ENCODE measurements at regions not wholly inside any gene's neighbourhood (a gene's known extent, or its start where the extent isn't known, plus 50 kb on each side); places are given as distances from the start of the nearest gene placed in this dataset.

- POLR2A ChIA-PET (ENCODE audit: partially characterized antibody) = no interaction called here
- no peak for TF ChIP-seq CHD7 (IDR thresholded peaks at IDR 0.05; ENCODE audit: insufficient replicate concordance, low read length)
Measured at GRCh38 chr5:171689853-171690417, 95.7 kb upstream of the SMIM23 start.

More at GRCh38 chr5:171689853-171690417, 95.7 kb upstream of the SMIM23 start:
- Histone ChIP-seq H3K14ac (ENCODE audit: insufficient read length) (no peak overlapping the region), H2AFZ (ENCODE audit: low read length) (no peak overlapping the region), H2BK5ac (ENCODE audit: low read depth, low read length) (no peak overlapping the region), H2BK15ac (ENCODE audit: low read length) (no peak overlapping the region), H3K4ac (replicated peaks; ENCODE audit: insufficient read length, low read depth, low read length) (no peak overlapping the region), H3K23ac (ENCODE audit: insufficient read length) (no peak overlapping the region), H3K36me3 (ENCODE audit: control insufficient read depth in 2 of 4, insufficient read depth in 4 of 4, low read length in 3 of 4) (no peaks in the 10 kb centered on the region), H3K27ac (ENCODE audit: low read depth, low read length) (no peak overlapping the region), H3K4me2 (ENCODE audit: insufficient read depth in 1 of 2, low read depth in 2 of 2, low read length in 2 of 2) (no peak overlapping the region), H4K5ac (ENCODE audit: insufficient read length, low read depth, low read length) (no peak overlapping the region), H2BK120ac (replicated peaks; ENCODE audit: low read depth, low read length) (no peak overlapping the region), H3K9ac (replicated peaks in 1 of 4; ENCODE audit: extremely low read depth in 1 of 4, low read depth in 3 of 4, low read length in 3 of 4) (no peak overlapping the region), H3K18ac (ENCODE audit: extremely low read depth, low read length) (no peak overlapping the region), H2BK12ac (ENCODE audit: low read depth, low read length) (no peak overlapping the region), H4K91ac (replicated peaks; ENCODE audit: insufficient read length, low read length) (no peak overlapping the region), H3K23me2 (ENCODE audit: low read depth, low read length) (no peaks in the 10 kb centered on the region), H4K20me1 (replicated peaks in 1 of 2; ENCODE audit: control insufficient read depth in 1 of 2, insufficient read depth in 2 of 2, low read length in 2 of 2) (no peaks in the 10 kb centered on the region), H3K4me1 (replicated peaks in 1 of 4; ENCODE audit: control insufficient read depth in 3 of 4, insufficient read depth in 4 of 4, low read length in 3 of 4) (no peaks in the 10 kb centered on the region), H3K27me3 (replicated peaks in 1 of 4; ENCODE audit: control insufficient read depth in 3 of 4, extremely low read depth in 1 of 4, insufficient read depth in 3 of 4, low read length in 3 of 4) (no peaks in the 10 kb centered on the region), H4K8ac (ENCODE audit: extremely low read depth, insufficient read depth, low read length) (no peak overlapping the region), H3K56ac (replicated peaks; ENCODE audit: insufficient read length, low read depth, low read length) (no peak overlapping the region), H3K9me3 (ENCODE audit: insufficient read depth in 2 of 2, low read depth in 1 of 2, low read length in 1 of 2) (no peaks in the 10 kb centered on the region), H2BK20ac (ENCODE audit: low read length) (no peak overlapping the region), H3K4me3 (ENCODE audit: extremely low read depth in 1 of 4, insufficient read depth in 2 of 4, low read depth in 3 of 4, low read length in 4 of 4) (no peak overlapping the region), H3K79me1 (ENCODE audit: low read depth, low read length) (no peaks in the 10 kb centered on the region), H2AK5ac (ENCODE audit: low read depth, low read length) (no peak overlapping the region), H3K79me2 (ENCODE audit: control insufficient read depth in 1 of 2, insufficient read depth in 2 of 2, low read length in 2 of 2) (no peaks in the 10 kb centered on the region)
- DNase-seq (ENCODE audit: low read depth in 1 of 2, low spot score in 2 of 2) (no peak), FAIRE-seq (no peak)
- CTCF ChIA-PET (ENCODE audit: partially characterized antibody) = no interaction called here

Measured in H1 (cell line).